Osteoblast (primary cell): ENCODE measurements at regions not wholly inside any gene's neighbourhood (a gene's known extent, or its start where the extent isn't known, plus 50 kb on each side); places are given as distances from the start of the nearest gene placed in this dataset.
"Not testable (repeated sequence)": the region's sequence is repeated elsewhere in the genome, so short reads cannot be mapped to it uniquely, and the experiment has no call there.

Experiments
- DNase-seq: peaks from one replicate; pipeline ENCODE4 v3.0.0; 2011; ENCODE audit warnings: low spot score, mixed read lengths; ENCODE audit not compliant: insufficient read length; ENCODE audit errors: missing footprints
- H2AFZ ChIP-seq: 2 replicates; pipeline ENCODE4 v1.6.0; 2011; ENCODE audit warnings: mild to moderate bottlenecking, low read length
- H3K27ac ChIP-seq: 2 replicates; pipeline ENCODE4 v1.5.1; 2011; ENCODE audit warnings: mild to moderate bottlenecking, low read depth, low read length, moderate library complexity
- H3K27me3 ChIP-seq: 2 replicates; pipeline ENCODE4 v1.6.0; 2012; ENCODE audit warnings: mild to moderate bottlenecking, control low read depth, inconsistent platforms, low read length, moderate library complexity; ENCODE audit not compliant: insufficient read depth
- H3K36me3 ChIP-seq: 2 replicates; pipeline ENCODE4 v1.5.1; 2011; ENCODE audit warnings: mild to moderate bottlenecking, low read length, control low read depth, moderate library complexity; ENCODE audit not compliant: insufficient read depth
- H3K4me1 ChIP-seq: 2 replicates; pipeline ENCODE4 v1.5.1; 2011; ENCODE audit warnings: mild to moderate bottlenecking, low read length, control low read depth, moderate library complexity; ENCODE audit not compliant: insufficient read depth
- H3K4me2 ChIP-seq: 2 replicates; pipeline ENCODE4 v1.6.0; 2011; ENCODE audit warnings: mild to moderate bottlenecking, low read length; ENCODE audit not compliant: insufficient read depth
- H3K4me3 ChIP-seq: fragments of 200-600 bp; sonication (generic); 3 replicates; pipeline ENCODE4 v1.5.1; 2012; ENCODE audit warnings: mild to moderate bottlenecking, low read length, inconsistent platforms; ENCODE audit not compliant: insufficient read depth
- H3K79me2 ChIP-seq: 2 replicates; pipeline ENCODE4 v1.6.0; 2012; ENCODE audit warnings: mild to moderate bottlenecking, low read length, control low read depth, inconsistent platforms; ENCODE audit not compliant: insufficient read depth
- H3K9me3 ChIP-seq: 2 replicates; pipeline ENCODE4 v1.5.1; 2011; ENCODE audit warnings: low read depth, low read length, control low read depth
- H4K20me1 ChIP-seq: 2 replicates; pipeline ENCODE4 v1.6.0; 2012; ENCODE audit warnings: mild to moderate bottlenecking, low read length, control low read depth; ENCODE audit not compliant: insufficient read depth
- CTCF ChIP-seq: IDR thresholded peaks from 2 replicates; pipeline ENCODE4 v1.5.1; 2011; ENCODE audit warnings: mild to moderate bottlenecking, low read depth, low read length, moderate library complexity; ENCODE audit errors: extremely low read depth

DNA sequence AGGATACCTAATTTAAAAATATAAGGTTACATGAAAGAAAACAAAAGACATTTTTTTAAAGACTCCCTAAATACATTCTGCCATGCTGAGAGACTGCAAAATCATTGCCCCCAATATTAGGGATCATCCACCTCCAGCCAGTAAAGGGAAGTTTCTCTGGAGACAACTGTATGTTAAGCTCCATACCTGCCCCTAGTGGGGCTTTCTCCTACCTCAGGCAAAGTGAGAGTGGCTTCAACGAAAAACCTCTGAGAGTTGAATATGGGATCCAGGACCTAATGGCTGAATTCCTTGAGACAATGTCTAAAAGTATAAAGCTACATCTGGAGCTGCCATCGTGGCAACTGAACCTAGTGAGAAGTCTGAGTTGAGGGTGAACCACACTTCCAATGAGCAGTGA lies 248.1 kb upstream of the FIGN start:
- TF ChIP-seq CTCF, result no peak
- Histone ChIP-seq H3K4me2 (no peak overlapping the region), H4K20me1 (no peaks in the 10 kb centered on the region), H3K4me1 (no peaks in the 10 kb centered on the region), H3K27ac (no peak overlapping the region), H3K9me3 (no peaks in the 10 kb centered on the region), H3K27me3 (no peaks in the 10 kb centered on the region), H3K4me3 (no peak overlapping the region), H3K36me3 (no peaks in the 10 kb centered on the region), H3K79me2 (no peaks in the 10 kb centered on the region), H2AFZ (no peak overlapping the region)
- no peak for DNase-seq

- Histone ChIP-seq H3K4me1 (no peaks in the 10 kb centered on the region), H3K27ac (no peak overlapping the region), H3K4me2 (no peak overlapping the region), H3K4me3 (no peak overlapping the region), H2AFZ (no peak overlapping the region), H3K79me2 (no peaks in the 10 kb centered on the region), H4K20me1 (no peaks in the 10 kb centered on the region), H3K36me3 (no peaks in the 10 kb centered on the region), H3K27me3 (no peaks in the 10 kb centered on the region), H3K9me3 (no peaks in the 10 kb centered on the region)
- no peak for TF ChIP-seq CTCF
- DNase-seq, result no peak
Observed at GRCh38 chr2:163982938-163983337, 247.1 kb upstream of the FIGN start.

GRCh38 chr2:163974766-163975165 lies 239.0 kb upstream of the FIGN start:
- H3K4me3 ChIP-seq, result no peak overlapping the region
- no peaks in the 10 kb centered on the region for H3K79me2 ChIP-seq
- H3K9me3 ChIP-seq, result no peaks in the 10 kb centered on the region
- TF ChIP-seq CTCF, result no peak
- no peak overlapping the region for H2AFZ ChIP-seq
- DNase-seq, result no peak
- no peaks in the 10 kb centered on the region for H3K27me3 ChIP-seq
- H4K20me1 ChIP-seq, result no peaks in the 10 kb centered on the region
- no peak overlapping the region for H3K27ac ChIP-seq
- no peaks in the 10 kb centered on the region for H3K4me1 ChIP-seq
- H3K36me3 ChIP-seq, result no peaks in the 10 kb centered on the region
- no peak overlapping the region for H3K4me2 ChIP-seq

DNA sequence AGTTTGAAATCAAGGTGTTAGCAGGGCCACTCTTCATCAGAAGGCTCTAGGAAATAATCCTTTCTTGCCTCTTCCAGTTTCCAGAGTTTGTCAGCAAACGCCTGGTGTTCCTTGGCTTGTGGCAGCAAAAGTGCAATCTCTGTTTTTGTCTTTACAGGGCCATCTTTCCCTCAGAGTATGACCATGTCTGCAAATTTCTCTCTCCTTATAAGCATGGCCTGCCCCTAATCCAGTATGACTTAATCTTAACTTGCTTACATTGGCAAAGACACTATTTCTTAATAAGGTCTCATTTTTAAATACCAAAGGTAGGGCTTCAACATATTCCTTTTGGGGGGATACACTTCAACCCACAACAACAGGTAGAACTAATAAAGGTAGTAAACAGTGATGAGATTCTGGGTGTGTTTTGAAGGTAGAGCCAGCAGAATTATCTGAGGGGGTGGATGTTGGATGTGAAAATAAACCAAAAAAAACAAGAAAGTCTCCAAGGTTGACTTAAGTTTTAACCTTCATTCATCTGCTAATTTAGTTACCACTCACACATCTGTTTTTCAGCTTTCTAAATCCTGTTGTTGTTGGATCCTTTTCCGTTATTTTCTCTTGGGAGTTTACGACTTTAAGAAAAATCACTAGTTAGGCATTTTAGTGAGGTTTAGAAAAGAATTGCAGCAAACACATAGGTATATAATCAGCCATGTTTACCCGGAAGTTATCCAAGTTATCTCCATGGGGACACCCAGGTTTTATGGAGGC lies 234.4 kb upstream of the FIGN start:
- Histone ChIP-seq H3K79me2 (no peaks in the 10 kb centered on the region), H3K27me3 (no peaks in the 10 kb centered on the region), H3K4me3 (no peak overlapping the region), H2AFZ (no peak overlapping the region), H3K4me2 (no peak overlapping the region), H3K9me3 (no peaks in the 10 kb centered on the region), H3K27ac (no peak overlapping the region), H4K20me1 (no peaks in the 10 kb centered on the region), H3K4me1 (no peaks in the 10 kb centered on the region), H3K36me3 (no peaks in the 10 kb centered on the region)
- DNase-seq, result no peak
- TF ChIP-seq CTCF, result no peak

GRCh38 chr2:163964278-163964677 lies 228.5 kb upstream of the FIGN start:
- H3K4me1 ChIP-seq, H3K36me3 ChIP-seq, H3K4me2 ChIP-seq, H3K27ac ChIP-seq, H3K27me3 ChIP-seq, H2AFZ ChIP-seq, H3K4me3 ChIP-seq, H3K79me2 ChIP-seq, H4K20me1 ChIP-seq, DNase-seq, H3K9me3 ChIP-seq: not testable (repeated sequence)
